ENCODE measurements at regions not wholly inside any gene's neighbourhood (a gene's known extent, or its start where the extent isn't known, plus 50 kb on each side); places are given as distances from the start of the nearest gene placed in this dataset.

DNA sequence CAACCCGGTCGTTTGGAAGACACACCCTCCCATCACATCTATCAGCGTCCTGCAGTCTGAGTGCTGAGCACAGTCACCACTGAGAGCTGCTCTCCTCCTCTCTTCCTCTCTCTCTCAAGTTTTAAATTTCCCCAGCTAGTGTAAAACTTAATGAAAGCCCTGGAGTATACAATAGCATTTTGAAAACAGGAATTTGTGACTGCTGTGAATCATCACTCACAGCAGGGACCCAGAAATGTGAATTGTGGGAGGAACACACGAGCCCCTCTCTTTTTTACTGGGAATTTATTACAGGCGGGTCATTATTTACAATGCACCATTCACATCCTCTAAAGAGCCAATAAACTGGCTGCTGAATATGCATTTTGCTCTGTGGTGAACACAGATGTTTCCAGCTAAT, 185.0 kb upstream of the SMIM21 start:
- DNase-seq (ENCODE audit: extremely low read depth, insufficient read length): no peak
- Histone ChIP-seq H3K27me3 (replicated peaks; ENCODE audit: control insufficient read depth, insufficient read depth, low read length) (no peaks in the 10 kb centered on the region), H3K36me3 (ENCODE audit: control insufficient read depth, insufficient read depth, low read length) (no peaks in the 10 kb centered on the region), H3K4me3 (replicated peaks; ENCODE audit: low read depth, low read length) (no peak overlapping the region)
- TF ChIP-seq, protein P1, sequence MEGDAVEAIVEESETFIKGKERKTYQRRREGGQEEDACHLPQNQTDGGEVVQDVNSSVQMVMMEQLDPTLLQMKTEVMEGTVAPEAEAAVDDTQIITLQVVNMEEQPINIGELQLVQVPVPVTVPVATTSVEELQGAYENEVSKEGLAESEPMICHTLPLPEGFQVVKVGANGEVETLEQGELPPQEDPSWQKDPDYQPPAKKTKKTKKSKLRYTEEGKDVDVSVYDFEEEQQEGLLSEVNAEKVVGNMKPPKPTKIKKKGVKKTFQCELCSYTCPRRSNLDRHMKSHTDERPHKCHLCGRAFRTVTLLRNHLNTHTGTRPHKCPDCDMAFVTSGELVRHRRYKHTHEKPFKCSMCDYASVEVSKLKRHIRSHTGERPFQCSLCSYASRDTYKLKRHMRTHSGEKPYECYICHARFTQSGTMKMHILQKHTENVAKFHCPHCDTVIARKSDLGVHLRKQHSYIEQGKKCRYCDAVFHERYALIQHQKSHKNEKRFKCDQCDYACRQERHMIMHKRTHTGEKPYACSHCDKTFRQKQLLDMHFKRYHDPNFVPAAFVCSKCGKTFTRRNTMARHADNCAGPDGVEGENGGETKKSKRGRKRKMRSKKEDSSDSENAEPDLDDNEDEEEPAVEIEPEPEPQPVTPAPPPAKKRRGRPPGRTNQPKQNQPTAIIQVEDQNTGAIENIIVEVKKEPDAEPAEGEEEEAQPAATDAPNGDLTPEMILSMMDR (IDR thresholded peaks at IDR 0.05; ENCODE audit: insufficient read depth, low read length, poor library complexity, severe bottlenecking): no peak

DNA sequence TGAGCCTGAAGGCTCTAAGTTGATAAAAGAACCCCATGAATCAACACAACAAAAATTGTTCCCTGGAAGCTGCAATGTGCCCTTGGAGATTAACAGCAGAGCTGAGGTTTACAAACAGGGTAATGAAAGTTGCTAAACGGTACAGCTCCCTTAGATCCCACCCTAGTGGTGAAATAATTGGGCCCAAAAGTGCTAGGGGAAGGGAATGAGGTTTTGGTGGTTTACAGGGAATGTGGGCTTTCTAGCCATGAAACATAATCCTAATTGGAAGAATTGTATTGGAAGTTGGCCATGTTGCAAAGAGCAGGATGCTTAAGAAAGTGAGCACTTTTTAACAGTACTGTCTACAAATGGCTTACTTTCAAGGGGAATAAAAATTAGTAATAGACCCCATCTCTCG, 180.2 kb upstream of the SMIM21 start:
- DNase-seq (ENCODE audit: extremely low read depth, insufficient read length): no peak
- no peaks in the 10 kb centered on the region for H3K27me3 ChIP-seq (replicated peaks; ENCODE audit: control insufficient read depth, insufficient read depth, low read length)
- no peak overlapping the region for H3K4me3 ChIP-seq (replicated peaks; ENCODE audit: low read depth, low read length)
- TF ChIP-seq, protein P1 (IDR thresholded peaks at IDR 0.05; ENCODE audit: insufficient read depth, low read length, poor library complexity, severe bottlenecking): no peak
- no peaks in the 10 kb centered on the region for H3K36me3 ChIP-seq (ENCODE audit: control insufficient read depth, insufficient read depth, low read length)

DNA sequence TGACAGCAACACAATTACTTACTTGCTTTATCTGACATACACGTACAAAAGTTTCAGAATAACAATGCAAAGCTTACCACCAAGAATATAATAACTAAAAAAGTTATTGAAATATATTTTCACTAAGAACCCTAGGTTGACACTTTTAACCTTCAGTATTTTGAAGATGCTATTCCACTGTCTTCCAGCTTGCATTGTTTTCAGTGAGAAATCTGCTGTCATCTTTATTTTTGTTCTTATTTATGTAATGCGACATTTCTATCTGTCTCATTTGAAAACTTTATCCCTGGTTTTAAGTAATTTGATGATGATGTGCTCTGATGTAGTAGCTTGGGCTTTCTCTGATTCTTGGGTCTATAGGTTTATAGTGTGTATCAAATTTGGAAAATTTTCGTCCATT, 165.0 kb upstream of the SMIM21 start:
- H3K4me3 ChIP-seq (replicated peaks; ENCODE audit: low read depth, low read length): no peak overlapping the region
- no peaks in the 10 kb centered on the region for H3K27me3 ChIP-seq (replicated peaks; ENCODE audit: control insufficient read depth, insufficient read depth, low read length)
- no peak for DNase-seq (ENCODE audit: extremely low read depth, insufficient read length)
- H3K36me3 ChIP-seq (ENCODE audit: control insufficient read depth, insufficient read depth, low read length): no peaks in the 10 kb centered on the region
- TF ChIP-seq, protein P1 (IDR thresholded peaks at IDR 0.05; ENCODE audit: insufficient read depth, low read length, poor library complexity, severe bottlenecking): no peak

DNA sequence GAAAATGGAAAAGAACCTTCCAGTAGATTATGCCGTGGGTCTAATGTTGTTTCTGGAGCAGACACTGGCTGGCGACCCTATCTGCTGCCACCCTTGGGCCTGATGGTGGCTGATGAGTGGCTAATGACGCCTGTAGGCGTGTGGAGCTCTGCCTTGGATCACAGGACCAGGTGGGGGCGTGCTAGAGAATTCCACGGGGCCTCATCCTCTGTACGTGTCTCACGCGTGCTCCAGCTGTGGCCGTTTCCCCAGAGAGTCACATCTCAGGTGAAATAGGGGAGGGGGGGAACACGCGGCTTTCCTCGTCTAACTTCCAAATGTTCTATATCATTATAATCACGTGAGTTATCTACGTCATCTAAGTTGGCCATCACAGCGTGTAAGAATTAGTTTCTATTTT, 160.9 kb upstream of the SMIM21 start:
- no peak for DNase-seq (ENCODE audit: extremely low read depth, insufficient read length)
- TF ChIP-seq, protein P1 (IDR thresholded peaks at IDR 0.05; ENCODE audit: insufficient read depth, low read length, poor library complexity, severe bottlenecking): no peak
- Histone ChIP-seq H3K36me3 (ENCODE audit: control insufficient read depth, insufficient read depth, low read length) (no peaks in the 10 kb centered on the region), H3K4me3 (replicated peaks; ENCODE audit: low read depth, low read length) (no peak overlapping the region), H3K27me3 (replicated peaks; ENCODE audit: control insufficient read depth, insufficient read depth, low read length) (no peaks in the 10 kb centered on the region)

DNA sequence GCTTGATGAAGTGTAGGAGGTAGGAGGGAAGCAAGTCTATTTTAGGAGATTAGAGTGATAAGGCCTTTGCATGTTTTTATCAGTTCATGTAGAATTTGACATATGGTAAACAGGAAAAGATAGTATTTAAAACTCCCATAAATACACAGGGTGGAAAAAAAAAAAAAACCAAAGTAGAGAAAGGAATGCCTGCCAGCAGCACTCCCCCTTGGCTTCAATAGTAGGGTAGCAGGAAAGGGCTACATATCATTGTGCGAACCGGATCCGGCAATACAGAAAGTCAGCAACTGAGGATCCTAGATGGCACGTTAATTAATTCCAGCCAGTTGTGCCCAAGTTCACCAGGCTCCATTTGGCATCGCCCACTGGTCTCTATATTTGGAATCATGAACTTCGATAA, 159.6 kb upstream of the SMIM21 start:
- DNase-seq (ENCODE audit: extremely low read depth, insufficient read length): no peak
- TF ChIP-seq, protein P1 (IDR thresholded peaks at IDR 0.05; ENCODE audit: insufficient read depth, low read length, poor library complexity, severe bottlenecking): no peak
- Histone ChIP-seq H3K36me3 (ENCODE audit: control insufficient read depth, insufficient read depth, low read length) (no peaks in the 10 kb centered on the region), H3K27me3 (replicated peaks; ENCODE audit: control insufficient read depth, insufficient read depth, low read length) (no peaks in the 10 kb centered on the region), H3K4me3 (replicated peaks; ENCODE audit: low read depth, low read length) (no peak overlapping the region)
